ENCODE measurements at regions not wholly inside any gene's neighbourhood (a gene's known extent, or its start where the extent isn't known, plus 50 kb on each side); places are given as distances from the start of the nearest gene placed in this dataset.

- dilution Hi-C loops (cut with MboI; ENCODE audit: extremely low pct_ligation_motif_present, low sequenced_read_pairs): no loop called here
These were observed 59.7 kb upstream of the LCTL start for GRCh38 chr15:66625531-66625930.

DNA sequence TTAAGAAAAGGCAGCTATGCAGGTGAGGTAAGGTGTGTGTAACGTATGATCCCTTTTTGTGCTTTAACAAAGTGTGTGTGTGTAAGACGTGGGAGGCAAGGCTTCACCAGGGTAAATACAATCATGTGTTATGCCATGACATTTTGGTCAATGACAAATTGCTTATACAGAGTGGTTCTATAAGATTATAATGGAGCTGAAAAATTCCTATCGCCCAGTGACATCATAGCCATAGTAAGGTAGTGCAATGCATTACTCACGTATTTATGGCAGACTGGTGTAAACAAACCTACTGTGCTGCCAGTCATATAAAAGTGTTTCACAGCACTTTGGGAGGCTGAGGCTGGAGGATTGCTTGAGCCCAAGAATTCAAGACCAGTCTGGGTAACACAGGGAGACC is 60.2 kb upstream of the LCTL start:
- H3K4me1 ChIP-seq (ENCODE audit: control insufficient read depth, extremely low read depth, insufficient read depth, low read length): no peaks in the 10 kb centered on the region
- H4K20me1 ChIP-seq (ENCODE audit: control insufficient read depth, extremely low read depth, insufficient read depth, low read length): no peaks in the 10 kb centered on the region
- H3K4me3 ChIP-seq (ENCODE audit: control insufficient read depth in 2 of 3, extremely low read depth in 1 of 3, insufficient read depth in 2 of 3, low read depth in 1 of 3, low read length in 3 of 3): no peak overlapping the region
- no peaks in the 10 kb centered on the region for H3K9me3 ChIP-seq (ENCODE audit: control insufficient read depth, low read depth, low read length)
- H3K9me1 ChIP-seq (ENCODE audit: control insufficient read depth, extremely low read depth, insufficient read depth, low read length): no peaks in the 10 kb centered on the region
- no peak for FAIRE-seq
- no peak overlapping the region for H2AFZ ChIP-seq (ENCODE audit: control insufficient read depth, low read length)
- no peak for DNase-seq (ENCODE audit: low read depth, low spot score)
- dilution Hi-C loops (cut with MboI; ENCODE audit: extremely low pct_ligation_motif_present, low sequenced_read_pairs): no loop called here
- H3K27ac ChIP-seq (ENCODE audit: control insufficient read depth, insufficient read depth, low read length): no peak overlapping the region
- no peak overlapping the region for H3K9ac ChIP-seq (ENCODE audit: control insufficient read depth, extremely low read depth, insufficient read depth, low read length)
- TF ChIP-seq, protein P1, sequence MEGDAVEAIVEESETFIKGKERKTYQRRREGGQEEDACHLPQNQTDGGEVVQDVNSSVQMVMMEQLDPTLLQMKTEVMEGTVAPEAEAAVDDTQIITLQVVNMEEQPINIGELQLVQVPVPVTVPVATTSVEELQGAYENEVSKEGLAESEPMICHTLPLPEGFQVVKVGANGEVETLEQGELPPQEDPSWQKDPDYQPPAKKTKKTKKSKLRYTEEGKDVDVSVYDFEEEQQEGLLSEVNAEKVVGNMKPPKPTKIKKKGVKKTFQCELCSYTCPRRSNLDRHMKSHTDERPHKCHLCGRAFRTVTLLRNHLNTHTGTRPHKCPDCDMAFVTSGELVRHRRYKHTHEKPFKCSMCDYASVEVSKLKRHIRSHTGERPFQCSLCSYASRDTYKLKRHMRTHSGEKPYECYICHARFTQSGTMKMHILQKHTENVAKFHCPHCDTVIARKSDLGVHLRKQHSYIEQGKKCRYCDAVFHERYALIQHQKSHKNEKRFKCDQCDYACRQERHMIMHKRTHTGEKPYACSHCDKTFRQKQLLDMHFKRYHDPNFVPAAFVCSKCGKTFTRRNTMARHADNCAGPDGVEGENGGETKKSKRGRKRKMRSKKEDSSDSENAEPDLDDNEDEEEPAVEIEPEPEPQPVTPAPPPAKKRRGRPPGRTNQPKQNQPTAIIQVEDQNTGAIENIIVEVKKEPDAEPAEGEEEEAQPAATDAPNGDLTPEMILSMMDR (optimal IDR thresholded peaks at IDR 0.05 in 1 of 3, IDR thresholded peaks at IDR 0.05 in 1 of 3, conservative IDR thresholded peaks at IDR 0.05 in 1 of 3; ENCODE audit: extremely low read depth in 1 of 3, insufficient read depth in 2 of 3, low read length in 3 of 3): no peak
- TF ChIP-seq EZH2 (IDR thresholded peaks at IDR 0.05; ENCODE audit: low read length): no peak
- H3K36me3 ChIP-seq (ENCODE audit: control insufficient read depth in 2 of 2, extremely low read depth in 1 of 2, insufficient read depth in 2 of 2, low read length in 2 of 2): no peaks in the 10 kb centered on the region
- H3K79me2 ChIP-seq (ENCODE audit: control insufficient read depth, insufficient read depth, low read length): no peaks in the 10 kb centered on the region
- H3K27me3 ChIP-seq (ENCODE audit: control insufficient read depth, extremely low read depth, insufficient read depth, low read length): peaks cover 24% of the 10 kb centered on the region
- no peak overlapping the region for H3K4me2 ChIP-seq (ENCODE audit: control insufficient read depth, extremely low read depth, insufficient read depth, low read depth, low read length)

More at GRCh38 chr15:66625531-66625930, 59.7 kb upstream of the LCTL start:
- no peaks in the 10 kb centered on the region for H3K4me1 ChIP-seq (ENCODE audit: control insufficient read depth, extremely low read depth, insufficient read depth, low read length)
- H3K4me2 ChIP-seq (ENCODE audit: control insufficient read depth, extremely low read depth, insufficient read depth, low read depth, low read length): no peak overlapping the region
- H2AFZ ChIP-seq (ENCODE audit: control insufficient read depth, low read length): no peak overlapping the region
- H3K36me3 ChIP-seq (ENCODE audit: control insufficient read depth in 2 of 2, extremely low read depth in 1 of 2, insufficient read depth in 2 of 2, low read length in 2 of 2): no peaks in the 10 kb centered on the region
- no peaks in the 10 kb centered on the region for H3K9me3 ChIP-seq (ENCODE audit: control insufficient read depth, low read depth, low read length)
- H3K9ac ChIP-seq (ENCODE audit: control insufficient read depth, extremely low read depth, insufficient read depth, low read length): no peak overlapping the region
- no peak for TF ChIP-seq EZH2 (IDR thresholded peaks at IDR 0.05; ENCODE audit: low read length)
- TF ChIP-seq, protein P1 (optimal IDR thresholded peaks at IDR 0.05 in 1 of 3, IDR thresholded peaks at IDR 0.05 in 1 of 3, conservative IDR thresholded peaks at IDR 0.05 in 1 of 3; ENCODE audit: extremely low read depth in 1 of 3, insufficient read depth in 2 of 3, low read length in 3 of 3): no peak
- no peak overlapping the region for H3K4me3 ChIP-seq (ENCODE audit: control insufficient read depth in 2 of 3, extremely low read depth in 1 of 3, insufficient read depth in 2 of 3, low read depth in 1 of 3, low read length in 3 of 3)
- H3K79me2 ChIP-seq (ENCODE audit: control insufficient read depth, insufficient read depth, low read length): no peaks in the 10 kb centered on the region
- no peak overlapping the region for H3K27ac ChIP-seq (ENCODE audit: control insufficient read depth, insufficient read depth, low read length)
- no peak for DNase-seq (ENCODE audit: low read depth, low spot score)
- H4K20me1 ChIP-seq (ENCODE audit: control insufficient read depth, extremely low read depth, insufficient read depth, low read length): no peaks in the 10 kb centered on the region
- no peak for FAIRE-seq
- no peaks in the 10 kb centered on the region for H3K9me1 ChIP-seq (ENCODE audit: control insufficient read depth, extremely low read depth, insufficient read depth, low read length)
- peaks cover 28% of the 10 kb centered on the region for H3K27me3 ChIP-seq (ENCODE audit: control insufficient read depth, extremely low read depth, insufficient read depth, low read length)
